WTC11 (cell line): ENCODE measurements at regions not wholly inside any gene's neighbourhood (a gene's known extent, or its start where the extent isn't known, plus 50 kb on each side); places are given as distances from the start of the nearest gene placed in this dataset.

Experiments used
- ATAC-seq: fragments of 200-7000 bp; cut with Tn5 transposase; 2 replicates; pipeline ENCODE4 v1.10.0; 2021; ENCODE audit warnings: mild to moderate bottlenecking, moderate library complexity
- CTCF ChIA-PET: fragments of 300-600 bp; sonication (Branson Sonifier 250); formaldehyde crosslinking; loops from one replicate; lab custom pipeline; 2021; ENCODE audit warnings: antibody characterized with exemption; lab: Charles Lee
- POLR2A ChIA-PET: fragments of 350-600 bp; sonication (Branson Sonifier 250); formaldehyde crosslinking; loops from one replicate; lab custom pipeline; 2021; ENCODE audit warnings: antibody characterized with exemption; lab: Charles Lee
- DNase-seq: peaks from one replicate; pipeline ENCODE4 v3.0.0; 2021; ENCODE audit warnings: low spot score
- H3K27ac Mint-ChIP-seq: 2 replicates; pipeline ENCODE4 v1.8.0; 2021; ENCODE audit warnings: mixed read lengths
- H3K27me3 Mint-ChIP-seq: 2 replicates; pipeline ENCODE4 v1.8.0; 2021; ENCODE audit warnings: low read depth, mild to moderate bottlenecking, moderate library complexity, mixed read lengths
- H3K36me3 Mint-ChIP-seq: 2 replicates; pipeline ENCODE4 v1.8.0; 2021; ENCODE audit warnings: mixed read lengths
- H3K4me1 Mint-ChIP-seq: 2 replicates; pipeline ENCODE4 v1.8.0; 2022; ENCODE audit warnings: mixed read lengths
- H3K4me3 Mint-ChIP-seq: 2 replicates; pipeline ENCODE4 v1.8.0; 2021; ENCODE audit warnings: mild to moderate bottlenecking, moderate library complexity, mixed read lengths
- H3K9me3 Mint-ChIP-seq: 2 replicates; pipeline ENCODE4 v1.8.0; 2021; ENCODE audit warnings: mixed read lengths
- AFF4 ChIP-seq: sonication (generic); formaldehyde crosslinking; IDR thresholded peaks from 2 replicates; pipeline ENCODE4 v1.8.1; 2023; ENCODE audit warnings: mild to moderate bottlenecking, missing genetic modification reagents, borderline replicate concordance
- ARID4B ChIP-seq: sonication (generic); formaldehyde crosslinking; IDR thresholded peaks from 2 replicates; pipeline ENCODE4 v1.8.0; 2023; ENCODE audit warnings: missing genetic modification reagents, mild to moderate bottlenecking, borderline replicate concordance
- ATF3 ChIP-seq: sonication (generic); formaldehyde crosslinking; conservative IDR thresholded peaks from 2 replicates; pipeline ENCODE4 v1.8.1; 2022; ENCODE audit warnings: mild to moderate bottlenecking, missing genetic modification reagents
- CREB1 ChIP-seq: sonication (generic); formaldehyde crosslinking; IDR thresholded peaks from 2 replicates; pipeline ENCODE4 v1.8.0; 2023; ENCODE audit warnings: mild to moderate bottlenecking, missing genetic modification reagents
- GRHL2 ChIP-seq: fragments of 250-450 bp; sonication (Bioruptor Pico); IDR thresholded peaks from 2 replicates; pipeline ENCODE4 v1.8.0; 2022; ENCODE audit warnings: mild to moderate bottlenecking, moderate library complexity; ENCODE audit not compliant: insufficient replicate concordance, severe bottlenecking
- IRF2 ChIP-seq: sonication (generic); formaldehyde crosslinking; IDR thresholded peaks from 2 replicates; pipeline ENCODE4 v1.8.0; 2022; ENCODE audit warnings: low read depth, missing genetic modification reagents, borderline replicate concordance
- MAX ChIP-seq: sonication (generic); formaldehyde crosslinking; IDR thresholded peaks from 2 replicates; pipeline ENCODE4 v1.8.0; 2022; ENCODE audit warnings: mild to moderate bottlenecking, missing genetic modification reagents
- NR1H2 ChIP-seq: sonication (generic); formaldehyde crosslinking; IDR thresholded peaks from 2 replicates; pipeline ENCODE4 v1.9.0; 2021; ENCODE audit warnings: mild to moderate bottlenecking, moderate library complexity, missing genetic modification reagents
- NR2C2 ChIP-seq: sonication (generic); formaldehyde crosslinking; IDR thresholded peaks from 2 replicates; pipeline ENCODE4 v1.8.0; 2022; ENCODE audit warnings: mild to moderate bottlenecking, missing genetic modification reagents
- OVOL2 ChIP-seq: fragments of 250-450 bp; sonication (Bioruptor Pico); IDR thresholded peaks from 2 replicates; pipeline ENCODE4 v1.9.0; 2021; ENCODE audit warnings: mild to moderate bottlenecking, borderline replicate concordance
- PRDM15 ChIP-seq: sonication (generic); formaldehyde crosslinking; IDR thresholded peaks from 2 replicates; pipeline ENCODE4 v1.8.0; 2022; ENCODE audit warnings: missing genetic modification reagents
- PREB ChIP-seq: sonication (generic); formaldehyde crosslinking; IDR thresholded peaks from 2 replicates; pipeline ENCODE4 v1.8.1; 2022; ENCODE audit warnings: mild to moderate bottlenecking, missing genetic modification reagents, moderate library complexity, borderline replicate concordance
- SP1 ChIP-seq: sonication (generic); formaldehyde crosslinking; conservative IDR thresholded peaks from 2 replicates; pipeline ENCODE4 v1.8.1; 2022; ENCODE audit warnings: missing genetic modification reagents
- STAT6 ChIP-seq: sonication (generic); formaldehyde crosslinking; conservative IDR thresholded peaks from 2 replicates; pipeline ENCODE4 v1.8.1; 2023; ENCODE audit warnings: mild to moderate bottlenecking, low read depth, missing genetic modification reagents, moderate library complexity
- TEAD4 ChIP-seq: sonication (generic); formaldehyde crosslinking; IDR thresholded peaks from 2 replicates; pipeline ENCODE4 v1.8.0; 2022; ENCODE audit warnings: mild to moderate bottlenecking, missing genetic modification reagents
- ZNF138 ChIP-seq: sonication (generic); formaldehyde crosslinking; conservative IDR thresholded peaks from 2 replicates; pipeline ENCODE4 v1.8.1; 2022; ENCODE audit warnings: mild to moderate bottlenecking, moderate library complexity, missing genetic modification reagents
- ZNF263 ChIP-seq: sonication (generic); formaldehyde crosslinking; IDR thresholded peaks from 2 replicates; pipeline ENCODE4 v1.8.1; 2022; ENCODE audit warnings: low read depth, mild to moderate bottlenecking, moderate library complexity, missing genetic modification reagents
- ZNF425 ChIP-seq: fragments of 250-450 bp; sonication (Bioruptor Pico); conservative IDR thresholded peaks from 2 replicates; pipeline ENCODE4 v1.9.0; 2021; ENCODE audit warnings: mild to moderate bottlenecking

- TF ChIP-seq ARID4B (CRISPR knock-in tag): no peak
- no peak for TF ChIP-seq PREB
- TF ChIP-seq AFF4: no peak
- TF ChIP-seq NR1H2: no peak
- TF ChIP-seq OVOL2 (CRISPR knock-in tag): no peak
Observed at GRCh38 chr3:106190296-106190695, 321.5 kb upstream of the CBLB start (continued).

- ChIA-PET CTCF (no interaction called here), POLR2A (no interaction called here)
- Mint-ChIP-seq H3K36me3 (no peaks in the 10 kb centered on the region), H3K27ac (no peak overlapping the region), H3K27me3 (no peaks in the 10 kb centered on the region), H3K4me3 (no peak overlapping the region), H3K9me3 (peaks cover 7% of the 10 kb centered on the region), H3K4me1 (peaks cover 27% of the 10 kb centered on the region)
- DNase-seq (no peak), ATAC-seq (no peak)
- no peak for TF ChIP-seq IRF2 (CRISPR knock-in tag)
- TF ChIP-seq NR2C2: no peak
- TF ChIP-seq ZNF138: no peak
- no peak for TF ChIP-seq STAT6 (CRISPR knock-in tag)
- no peak for TF ChIP-seq CREB1 (CRISPR knock-in tag)
- TF ChIP-seq SP1 (CRISPR knock-in tag): no peak
- no peak for TF ChIP-seq GRHL2
- no peak for TF ChIP-seq TEAD4 (CRISPR knock-in tag)
- no peak for TF ChIP-seq ATF3 (CRISPR knock-in tag)
- no peak for TF ChIP-seq ZNF263
- no peak for TF ChIP-seq PRDM15
- TF ChIP-seq MAX (CRISPR knock-in tag): no peak
- no peak for TF ChIP-seq ZNF425 (CRISPR knock-in tag)
Observed at GRCh38 chr3:106191211-106191610, 322.4 kb upstream of the CBLB start.
